GM13977 (cell line): ENCODE measurements at regions not wholly inside any gene's neighbourhood (a gene's known extent, or its start where the extent isn't known, plus 50 kb on each side); places are given as distances from the start of the nearest gene placed in this dataset.

Source experiments
- DNase-seq: peaks from one replicate; pipeline ENCODE4 v3.0.0; 2012; ENCODE audit warnings: low spot score
- CTCF ChIP-seq: IDR thresholded peaks from 2 replicates; pipeline ENCODE4 v1.5.1; 2012; ENCODE audit warnings: mild to moderate bottlenecking, control low read depth; ENCODE audit not compliant: insufficient read depth; ENCODE audit errors: extremely low read depth, missing control alignments
- in situ Hi-C: fragments of 300-500 bp; cut with MboI; formaldehyde crosslinking; loops from one replicate; pipeline ENCODE4 v1.12.0; 2022; ENCODE audit warnings: low sequenced_read_pairs, low pct_unique_long_range_greater_than_20kb, mixed read lengths, inconsistent platforms; ENCODE audit not compliant: unreplicated experiment

GRCh38 chr2:51111532-51111931, 79.6 kb upstream of the NRXN1 start:
- no peak for TF ChIP-seq CTCF
- in situ Hi-C loops: no loop called here
- no peak for DNase-seq

GRCh38 chr2:51108794-51109193, 76.9 kb upstream of the NRXN1 start:
- TF ChIP-seq CTCF: no peak
- in situ Hi-C loops: no loop called here

GRCh38 chr2:51107841-51108240, 75.9 kb upstream of the NRXN1 start:
- no peak for TF ChIP-seq CTCF
- DNase-seq: no peak
- in situ Hi-C loops: no loop called here

More at GRCh38 chr2:51108794-51109193, 76.9 kb upstream of the NRXN1 start:
- no peak for DNase-seq

- in situ Hi-C loops: no loop called here
- TF ChIP-seq CTCF: no peak
- no peak for DNase-seq
These were observed 73.9 kb upstream of the NRXN1 start for GRCh38 chr2:51105811-51106210.

- TF ChIP-seq CTCF: no peak
- in situ Hi-C loops: no loop called here
These were observed 71.3 kb upstream of the NRXN1 start for GRCh38 chr2:51103205-51103604.

GRCh38 chr2:51093016-51093415, 61.1 kb upstream of the NRXN1 start:
- no peak for DNase-seq
- in situ Hi-C loops: no loop called here
- no peak for TF ChIP-seq CTCF

More at GRCh38 chr2:51103205-51103604, 71.3 kb upstream of the NRXN1 start:
- no peak for DNase-seq
